ENCODE measurements at regions not wholly inside any gene's neighbourhood (a gene's known extent, or its start where the extent isn't known, plus 50 kb on each side); places are given as distances from the start of the nearest gene placed in this dataset.

GRCh38 chrX:55818673-55819375 is 101.3 kb downstream of the RRAGB start:
- no peak for TF ChIP-seq ARNTL (CRISPR knock-in tag; IDR thresholded peaks at IDR 0.05; ENCODE audit: borderline replicate concordance, low read depth)
- no peak for TF ChIP-seq BACH2 (CRISPR knock-in tag; IDR thresholded peaks at IDR 0.05; ENCODE audit: borderline replicate concordance)
- no peak for TF ChIP-seq CREB5 (CRISPR knock-in tag; IDR thresholded peaks at IDR 0.05; ENCODE audit: low read depth)
- no peak for TF ChIP-seq ZFP3 (CRISPR knock-in tag; IDR thresholded peaks at IDR 0.05)
- TF ChIP-seq ZFP30 (CRISPR knock-in tag; IDR thresholded peaks at IDR 0.05), result no peak
- TF ChIP-seq ISL1 (CRISPR knock-in tag; IDR thresholded peaks at IDR 0.05), result no peak
- no peak for TF ChIP-seq RARB (CRISPR knock-in tag; IDR thresholded peaks at IDR 0.05)
- TF ChIP-seq POU6F1 (CRISPR knock-in tag; IDR thresholded peaks at IDR 0.05; ENCODE audit: borderline replicate concordance, low read depth), result no peak
- no peak for TF ChIP-seq TOX (CRISPR knock-in tag; IDR thresholded peaks at IDR 0.05; ENCODE audit: borderline replicate concordance)
- no peak for TF ChIP-seq PATZ1 (CRISPR knock-in tag; IDR thresholded peaks at IDR 0.05; ENCODE audit: borderline replicate concordance)
- TF ChIP-seq CSRNP3 (CRISPR knock-in tag; IDR thresholded peaks at IDR 0.05), result no peak
- TF ChIP-seq PPARA (CRISPR knock-in tag; IDR thresholded peaks at IDR 0.05; ENCODE audit: borderline replicate concordance), result no peak
- TF ChIP-seq GLIS3 (CRISPR knock-in tag; IDR thresholded peaks at IDR 0.05), result no peak
- TF ChIP-seq TCF4 (CRISPR knock-in tag; IDR thresholded peaks at IDR 0.05; ENCODE audit: borderline replicate concordance), result no peak

Data from SK-N-SH treated with all-trans-retinoic acid at 6 μM for 48 hours (cell line).